ENCODE measurements at regions not wholly inside any gene's neighbourhood (a gene's known extent, or its start where the extent isn't known, plus 50 kb on each side); places are given as distances from the start of the nearest gene placed in this dataset.

DNA sequence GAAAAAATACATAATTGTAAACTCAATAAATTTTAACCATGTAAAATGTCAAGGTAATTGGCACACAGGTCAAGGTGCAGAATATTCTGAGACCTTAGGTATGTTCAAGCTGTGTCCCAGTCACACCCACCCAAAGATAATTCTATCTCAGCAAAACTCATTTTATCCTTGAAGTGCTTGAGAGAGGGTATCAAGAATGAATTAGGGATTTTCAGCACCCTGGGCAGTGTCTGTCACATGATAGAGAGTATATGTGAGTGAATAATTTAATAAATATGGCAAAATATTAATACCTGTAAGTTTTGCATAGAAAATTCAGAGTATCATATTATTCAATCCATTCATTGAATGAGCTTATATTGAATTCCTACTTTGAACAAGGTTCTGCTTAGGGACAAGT lies 567.9 kb downstream of the FBXO15 start:
- H2AK5ac ChIP-seq (ENCODE audit: insufficient read length, low read length) = no peak overlapping the region
- no peak overlapping the region for H2AFZ ChIP-seq (ENCODE audit: low read length)
- no peak overlapping the region for H2BK20ac ChIP-seq (ENCODE audit: low read depth, low read length, poor library complexity, severe bottlenecking)
- no peak overlapping the region for H2BK120ac ChIP-seq (ENCODE audit: low read depth, low read length, poor library complexity, severe bottlenecking)
- no peak overlapping the region for H3K23ac ChIP-seq (ENCODE audit: insufficient read length, low read depth, low read length)
- H3T11ph ChIP-seq (ENCODE audit: low read length) = no peak overlapping the region
- no peak for DNase-seq
- no peaks in the 10 kb centered on the region for H3K79me1 ChIP-seq (ENCODE audit: insufficient read depth, low read depth, low read length, poor library complexity, severe bottlenecking)
- H3K23me2 ChIP-seq (ENCODE audit: insufficient read length, low read depth, low read length, poor library complexity, severe bottlenecking) = no peaks in the 10 kb centered on the region
- no peak overlapping the region for H2BK12ac ChIP-seq (ENCODE audit: insufficient read length, low read depth, low read length)
- H3K56ac ChIP-seq (ENCODE audit: insufficient read length, low read depth, low read length) = no peak overlapping the region
- H3K79me2 ChIP-seq (ENCODE audit: insufficient read depth, low read length) = no peaks in the 10 kb centered on the region
- H3K27me3 ChIP-seq (ENCODE audit: insufficient read depth, low read length) = no peaks in the 10 kb centered on the region
- H3K36me3 Mint-ChIP-seq (ENCODE audit: insufficient read depth in 1 of 3, low read depth in 3 of 3) = no peaks in the 10 kb centered on the region
- H3K27me3 Mint-ChIP-seq (ENCODE audit: low read depth) = no peaks in the 10 kb centered on the region
- no peak overlapping the region for H4K91ac ChIP-seq (ENCODE audit: insufficient read length, low read depth, low read length)
- no peak overlapping the region for H3K27ac Mint-ChIP-seq
- H4K20me1 ChIP-seq (ENCODE audit: control insufficient read depth, insufficient read depth, insufficient read length) = no peaks in the 10 kb centered on the region
- H3K4me2 ChIP-seq (ENCODE audit: insufficient read depth, insufficient read length, low read length) = no peak overlapping the region
- TF ChIP-seq, protein P1, sequence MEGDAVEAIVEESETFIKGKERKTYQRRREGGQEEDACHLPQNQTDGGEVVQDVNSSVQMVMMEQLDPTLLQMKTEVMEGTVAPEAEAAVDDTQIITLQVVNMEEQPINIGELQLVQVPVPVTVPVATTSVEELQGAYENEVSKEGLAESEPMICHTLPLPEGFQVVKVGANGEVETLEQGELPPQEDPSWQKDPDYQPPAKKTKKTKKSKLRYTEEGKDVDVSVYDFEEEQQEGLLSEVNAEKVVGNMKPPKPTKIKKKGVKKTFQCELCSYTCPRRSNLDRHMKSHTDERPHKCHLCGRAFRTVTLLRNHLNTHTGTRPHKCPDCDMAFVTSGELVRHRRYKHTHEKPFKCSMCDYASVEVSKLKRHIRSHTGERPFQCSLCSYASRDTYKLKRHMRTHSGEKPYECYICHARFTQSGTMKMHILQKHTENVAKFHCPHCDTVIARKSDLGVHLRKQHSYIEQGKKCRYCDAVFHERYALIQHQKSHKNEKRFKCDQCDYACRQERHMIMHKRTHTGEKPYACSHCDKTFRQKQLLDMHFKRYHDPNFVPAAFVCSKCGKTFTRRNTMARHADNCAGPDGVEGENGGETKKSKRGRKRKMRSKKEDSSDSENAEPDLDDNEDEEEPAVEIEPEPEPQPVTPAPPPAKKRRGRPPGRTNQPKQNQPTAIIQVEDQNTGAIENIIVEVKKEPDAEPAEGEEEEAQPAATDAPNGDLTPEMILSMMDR (conservative IDR thresholded peaks at IDR 0.05) = no peak
- H3K9me3 Mint-ChIP-seq = no peaks in the 10 kb centered on the region; a peak in 2 of 5 replicates
- H3K9ac ChIP-seq (ENCODE audit: extremely low read depth, insufficient read length, low read length) = no peak overlapping the region
- no peak overlapping the region for H3K14ac ChIP-seq (ENCODE audit: insufficient read depth, low read length)
- H4K8ac ChIP-seq (replicated peaks; ENCODE audit: insufficient read length, low read depth, low read length) = no peak overlapping the region
- H3K4ac ChIP-seq (ENCODE audit: low read depth, low read length) = no peak overlapping the region
- H3K9me3 ChIP-seq (ENCODE audit: control insufficient read depth, low read depth, low read length) = no peaks in the 10 kb centered on the region
- no peak overlapping the region for H3K18ac ChIP-seq (ENCODE audit: insufficient read length, low read depth, low read length)
- H3K4me3 Mint-ChIP-seq = no peak overlapping the region
- peaks cover 10% of the 10 kb centered on the region in 2 experiments for H3K4me1 Mint-ChIP-seq
- no peak overlapping the region for H2BK15ac ChIP-seq (ENCODE audit: low read depth, low read length)
- H3K27ac ChIP-seq (ENCODE audit: insufficient read length, low read depth, low read length) = no peak overlapping the region
- H3K4me1 ChIP-seq (ENCODE audit: insufficient read depth, low read length) = peaks cover 2% of the 10 kb centered on the region; the same call in 1 of the 2 replicates
- no peak overlapping the region for H4K5ac ChIP-seq (ENCODE audit: insufficient read length, low read depth, low read length)
- H2BK5ac ChIP-seq (ENCODE audit: insufficient read length, low read length) = no peak overlapping the region

All from H9 (cell line).